Choroid plexus epithelial cell (primary cell): ENCODE measurements at regions not wholly inside any gene's neighbourhood (a gene's known extent, or its start where the extent isn't known, plus 50 kb on each side); places are given as distances from the start of the nearest gene placed in this dataset.
"Not testable (repeated sequence)": the region's sequence is repeated elsewhere in the genome, so short reads cannot be mapped to it uniquely, and the experiment has no call there.

Experiments
- DNase-seq: peaks from one replicate; pipeline ENCODE4 v3.0.0-alpha.2; 2010; ENCODE audit warnings: low read depth
- H3K4me3 ChIP-seq: 2 replicates; pipeline ENCODE4 v1.5.1; 2011; ENCODE audit warnings: low read depth, mild to moderate bottlenecking, control low read depth, low read length, moderate library complexity
- CTCF ChIP-seq: conservative IDR thresholded peaks from 2 replicates; pipeline ENCODE4 v1.5.1; 2011; ENCODE audit warnings: low read depth, mild to moderate bottlenecking, control low read depth, inconsistent platforms, low read length, moderate library complexity

DNA sequence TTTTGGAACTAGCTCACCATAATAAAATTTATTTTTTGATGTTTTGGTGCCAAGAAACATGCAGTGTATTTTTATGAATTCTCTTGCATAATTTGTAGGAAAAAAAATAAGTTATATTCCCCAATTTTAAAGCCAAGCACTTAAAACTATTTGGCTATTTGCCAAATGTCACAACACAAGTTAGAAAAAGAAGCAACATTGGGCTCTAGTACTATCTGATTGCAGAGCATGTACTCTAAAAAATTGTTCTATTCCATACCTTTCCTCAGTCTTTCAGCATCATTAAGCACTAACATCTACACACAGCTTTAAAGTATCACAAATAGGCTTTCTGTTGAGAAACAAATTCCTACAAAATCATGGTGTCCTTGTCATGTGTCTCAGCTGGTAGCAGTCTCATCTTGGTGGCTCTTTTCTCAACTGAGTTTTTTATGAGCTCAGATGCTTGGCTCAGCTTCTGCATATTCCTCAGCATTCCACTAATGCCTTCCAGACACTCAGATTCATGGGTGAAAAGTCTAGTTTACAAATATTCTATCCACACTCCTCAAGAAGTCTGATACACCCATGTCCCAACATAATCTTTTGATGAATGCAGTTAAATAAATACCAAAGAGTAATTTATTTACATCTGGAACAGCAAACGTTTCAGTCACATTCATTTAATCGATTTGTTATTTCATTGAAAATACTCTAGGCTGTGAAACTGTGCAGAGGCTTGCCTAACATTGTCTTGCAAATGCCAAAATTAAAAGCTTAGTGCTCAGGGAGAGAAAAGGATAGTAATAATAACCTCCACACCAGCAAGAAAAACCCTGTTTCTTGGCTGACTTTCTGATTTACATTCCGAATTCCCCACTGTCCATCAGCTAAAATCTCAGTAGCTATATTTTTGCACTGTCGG, 2209.9 kb downstream of the PCDH7 start:
- no peak for TF ChIP-seq CTCF
- H3K4me3 ChIP-seq, result no peak overlapping the region
- DNase-seq, result peak; percentile 2

DNA sequence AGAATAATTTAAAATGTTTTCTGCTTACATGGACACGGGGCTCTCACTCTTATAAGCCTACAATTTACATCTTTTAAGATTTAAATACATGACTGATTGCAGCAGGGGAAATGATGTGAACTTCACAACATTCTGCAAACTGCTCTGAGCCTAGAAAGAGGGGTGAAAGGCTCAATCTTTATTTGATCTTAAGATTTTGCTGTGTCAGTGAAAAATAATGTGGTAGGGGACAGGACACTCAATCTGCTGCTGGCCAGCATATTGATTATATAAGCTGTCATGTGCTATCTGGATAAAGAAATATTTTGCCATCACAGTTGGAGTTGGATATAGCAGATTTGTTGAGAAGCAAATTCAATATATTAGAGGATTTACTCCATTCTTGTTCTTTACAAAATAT, 2210.5 kb downstream of the PCDH7 start:
- no peak for DNase-seq
- H3K4me3 ChIP-seq, result no peak overlapping the region
- TF ChIP-seq CTCF, result no peak

DNA sequence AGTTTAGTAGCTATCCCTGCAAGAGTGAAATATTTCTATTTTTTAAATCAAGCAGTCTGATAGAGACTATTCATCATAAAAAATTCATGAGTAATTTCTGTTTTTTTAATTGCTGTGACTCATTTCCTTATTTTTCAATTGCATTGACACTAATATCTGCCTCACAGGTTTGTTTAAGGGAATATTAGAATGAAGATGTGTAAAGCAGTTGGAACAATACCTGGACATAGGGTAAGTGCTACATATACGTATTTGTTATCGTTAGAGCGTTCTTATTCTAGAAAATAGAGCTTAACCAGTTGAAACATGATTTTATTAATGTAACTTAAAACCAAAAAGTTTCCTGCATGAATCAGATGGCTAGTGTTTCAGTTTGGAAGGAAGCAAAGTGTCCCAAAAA, 2211.3 kb downstream of the PCDH7 start:
- DNase-seq, result no peak
- H3K4me3 ChIP-seq, result no peak overlapping the region
- no peak for TF ChIP-seq CTCF

DNA sequence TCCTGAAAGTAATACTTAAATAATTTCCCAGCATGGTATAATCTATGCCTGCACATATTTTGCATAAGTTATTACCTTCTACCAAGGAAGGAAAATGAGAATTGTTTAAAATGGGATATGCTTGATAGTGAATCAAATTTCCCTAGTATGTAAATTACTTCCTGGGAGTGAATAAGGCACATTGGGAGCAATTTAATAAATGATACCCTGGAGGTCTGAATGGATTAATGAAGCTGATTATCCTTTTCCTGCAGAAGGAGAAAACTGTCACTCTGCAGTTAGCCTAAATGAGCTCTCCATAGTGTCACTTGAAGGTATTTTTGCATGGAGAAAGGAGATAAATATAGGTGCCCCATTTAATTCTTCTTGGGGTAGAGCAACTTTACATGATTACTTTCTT, 2212.0 kb downstream of the PCDH7 start:
- no peak for DNase-seq
- TF ChIP-seq CTCF, result no peak
- H3K4me3 ChIP-seq, result no peak overlapping the region

DNA sequence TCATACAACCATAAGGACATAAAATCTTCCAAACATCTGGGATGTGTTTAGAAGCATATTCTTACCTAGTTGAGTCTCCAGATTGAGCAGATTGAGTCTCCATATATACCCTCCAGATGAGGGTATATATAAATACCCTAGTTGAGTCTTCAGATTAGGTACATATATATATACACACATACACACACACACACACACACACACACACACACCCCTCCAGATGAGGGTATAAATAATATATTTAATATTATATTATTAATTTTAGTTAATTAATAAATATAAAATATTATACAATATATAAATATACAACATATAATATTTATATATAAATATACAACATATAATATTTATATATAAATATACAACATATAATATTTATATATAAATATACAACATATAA, 2219.1 kb downstream of the PCDH7 start:
- not testable (repeated sequence) for DNase-seq, H3K4me3 ChIP-seq

GRCh38 chr4:32950866-32951265, 2230.7 kb downstream of the PCDH7 start:
- H3K4me3 ChIP-seq, result no peak overlapping the region
- TF ChIP-seq CTCF, result no peak
- no peak for DNase-seq

DNA sequence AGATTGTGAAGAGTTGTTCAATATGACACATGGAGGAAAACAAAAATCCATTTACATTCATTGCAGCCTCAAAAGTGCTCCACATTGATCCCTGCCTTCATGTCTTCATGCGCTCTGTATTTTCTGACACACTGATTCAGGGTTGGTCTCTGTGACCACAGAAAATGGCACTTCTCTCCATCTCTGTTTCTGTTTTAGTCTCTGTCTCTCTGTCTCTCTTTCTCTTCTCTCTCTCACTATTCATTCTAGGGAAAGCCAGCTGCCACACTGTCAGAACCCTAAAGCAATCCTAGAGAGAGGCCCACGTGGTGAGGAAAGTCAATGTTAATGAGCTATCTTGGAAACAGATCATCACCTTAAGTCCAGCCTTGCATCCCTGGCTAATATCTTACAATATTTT, 2238.4 kb downstream of the PCDH7 start:
- no peak overlapping the region for H3K4me3 ChIP-seq
- TF ChIP-seq CTCF, result no peak
- DNase-seq, result no peak
